Mucosa of descending colon (tissue), 3 donors: ENCODE measurements at regions not wholly inside any gene's neighbourhood (a gene's known extent, or its start where the extent isn't known, plus 50 kb on each side); places are given as distances from the start of the nearest gene placed in this dataset.

Experiments used
- ATAC-seq: fragments of 200-7000 bp; cut with Tn5 transposase; one replicate; pipeline ENCODE4 v1.9.1; 2020; ENCODE audit warnings: mild to moderate bottlenecking, moderate library complexity
- DNase-seq, 3 donors: peaks; one replicate each; pipeline ENCODE4 v3.0.0-alpha.2; 2020
- H3K36me3 ChIP-seq: fragments of 200-600 bp; one replicate; pipeline ENCODE4 v1.8.0; 2021; ENCODE audit warnings: low read depth, mild to moderate bottlenecking
- H3K4me1 ChIP-seq: fragments of 200-600 bp; one replicate; pipeline ENCODE4 v1.8.0; 2021; ENCODE audit warnings: low read depth, mild to moderate bottlenecking
- H3K4me3 ChIP-seq: fragments of 200-600 bp; one replicate; pipeline ENCODE4 v1.8.0; 2021; ENCODE audit warnings: mild to moderate bottlenecking
- H3K9me3 ChIP-seq: fragments of 200-600 bp; one replicate; pipeline ENCODE4 v1.8.0; 2021; ENCODE audit warnings: mild to moderate bottlenecking
- CTCF ChIP-seq: fragments of 200-600 bp; IDR thresholded peaks from one replicate; pipeline ENCODE4 v1.8.0; 2022; ENCODE audit warnings: antibody characterized with exemption, mild to moderate bottlenecking
- intact Hi-C, 2 donors: fragments of 100-400 bp; cut with DNase I in 1 of 2; cut with micrococcal nuclease in 1 of 2; formaldehyde crosslinking; loops; one replicate each; pipeline versions ENCODE4 v1.11.0 to v1.11.1; 2022; cut with DNase I, micrococcal nuclease
- donor health status: DM: no; HTN: no; CAD: no; lungs with moderate emphysema.
- donor health status: DM: no; HTN: no; CAD: no.
- donor health status: DM: no; HTN: yes; CAD: no.

- no peak for DNase-seq
- Histone ChIP-seq H3K36me3 (no peaks in the 10 kb centered on the region), H3K4me3 (no peak overlapping the region), H3K4me1 (no peaks in the 10 kb centered on the region), H3K9me3 (no peaks in the 10 kb centered on the region)
- intact Hi-C loops = no loop called here
- ATAC-seq = no peak
- no peak for TF ChIP-seq CTCF
These were observed 77.6 kb upstream of the PMEPA1 start for GRCh38 chr20:57787151-57787989.

DNA sequence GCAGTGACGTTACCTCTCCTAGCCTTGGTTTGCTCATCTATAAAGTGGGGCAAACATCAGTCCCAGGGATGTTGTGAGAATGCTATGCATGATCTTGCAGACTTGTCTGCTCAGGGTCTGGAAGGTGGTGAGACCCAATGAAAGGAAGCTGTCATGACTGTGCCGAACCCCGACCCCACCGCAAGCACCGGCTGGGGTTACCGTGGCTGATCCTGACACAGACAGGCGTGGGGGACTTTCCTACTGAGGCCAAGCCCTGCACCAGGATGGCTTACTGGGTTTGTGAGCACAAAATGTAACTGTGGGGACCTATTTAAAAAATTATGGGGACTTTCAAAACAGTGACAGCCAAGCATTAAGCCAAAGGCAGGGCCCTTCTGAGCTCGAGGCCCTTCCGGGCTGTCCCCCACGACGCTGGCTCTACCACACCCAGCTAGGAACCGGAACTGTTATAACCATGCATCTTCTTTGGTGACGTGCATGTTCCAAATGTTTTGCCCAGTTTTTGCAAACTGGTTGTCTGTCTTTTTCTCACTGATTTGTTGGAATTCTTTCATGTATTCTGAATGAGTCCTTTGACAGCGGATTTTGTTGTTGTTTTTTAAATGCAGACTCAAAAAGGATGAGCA lies 76.6 kb upstream of the PMEPA1 start:
- Histone ChIP-seq H3K4me3 (no peak overlapping the region), H3K4me1 (no peaks in the 10 kb centered on the region), H3K36me3 (no peaks in the 10 kb centered on the region), H3K9me3 (no peaks in the 10 kb centered on the region)
- TF ChIP-seq CTCF = no peak
- DNase-seq = no peak
- intact Hi-C loops = no loop called here
- ATAC-seq = no peak

GRCh38 chr20:57785720-57786119 lies 75.9 kb upstream of the PMEPA1 start:
- H3K4me1 ChIP-seq = no peaks in the 10 kb centered on the region
- TF ChIP-seq CTCF = no peak
- H3K4me3 ChIP-seq = no peak overlapping the region
- H3K36me3 ChIP-seq = no peaks in the 10 kb centered on the region
- DNase-seq (no peak), ATAC-seq (peak; percentile 14)
- intact Hi-C loops = no loop called here
- no peaks in the 10 kb centered on the region for H3K9me3 ChIP-seq

DNA sequence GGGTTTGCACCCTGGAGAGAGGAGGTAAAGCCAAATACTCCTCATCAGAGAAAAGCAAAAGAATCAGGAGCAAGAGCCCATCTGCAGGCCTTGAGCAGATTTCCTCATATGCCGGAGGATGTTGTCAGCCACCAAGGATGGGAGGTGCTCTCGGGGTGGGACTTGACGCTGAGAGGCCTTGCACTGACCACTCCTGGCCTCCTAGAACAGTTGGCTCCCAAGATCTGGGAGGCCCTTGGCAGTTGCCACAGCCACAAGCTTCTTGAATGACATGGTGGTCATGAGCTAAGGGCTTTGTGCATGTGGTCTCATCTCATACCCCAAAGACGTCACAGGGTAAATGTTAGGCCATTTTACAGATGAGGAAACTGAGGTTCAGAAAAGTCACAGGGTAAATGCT lies 75.2 kb upstream of the PMEPA1 start:
- intact Hi-C loops = no loop called here
- no peak for ATAC-seq
- no peak for TF ChIP-seq CTCF

GRCh38 chr20:57783956-57784837 lies 74.4 kb upstream of the PMEPA1 start:
- H3K4me3 ChIP-seq = no peak overlapping the region
- no peak for DNase-seq
- no peaks in the 10 kb centered on the region for H3K9me3 ChIP-seq

More for the DNA sequence above, 75.2 kb upstream of the PMEPA1 start:
- no peaks in the 10 kb centered on the region for H3K4me1 ChIP-seq
- H3K9me3 ChIP-seq = no peaks in the 10 kb centered on the region
- DNase-seq = no peak
- H3K4me3 ChIP-seq = no peak overlapping the region
- H3K36me3 ChIP-seq = no peaks in the 10 kb centered on the region

More at GRCh38 chr20:57783956-57784837, 74.4 kb upstream of the PMEPA1 start:
- intact Hi-C loops = no loop called here
- TF ChIP-seq CTCF = no peak
- no peak for ATAC-seq
- no peaks in the 10 kb centered on the region for H3K4me1 ChIP-seq
- no peaks in the 10 kb centered on the region for H3K36me3 ChIP-seq
